K562 (cell line): ENCODE measurements at regions not wholly inside any gene's neighbourhood (a gene's known extent, or its start where the extent isn't known, plus 50 kb on each side); places are given as distances from the start of the nearest gene placed in this dataset.

ENCODE experiments used
- ADNP ChIP-seq: fragments of 200-800 bp; sonication (Bioruptor generic); IDR thresholded peaks from 2 replicates; pipeline ENCODE4 v1.6.1; 2016; ENCODE audit warnings: missing genetic modification characterization, missing compliant biosample characterization
- CCAR2 ChIP-seq: fragments of 200-400 bp; formaldehyde crosslinking; IDR thresholded peaks from 2 replicates; pipeline ENCODE4 v1.6.1; 2017; ENCODE audit warnings: mild to moderate bottlenecking, low read depth, low read length
- ETV6 ChIP-seq, 3 experiments: fragments of 150-350 bp in 1 of 3; sonication (generic) in 1 of 3; formaldehyde crosslinking in 1 of 3; IDR thresholded peaks; 2 replicates each; pipeline versions ENCODE4 v1.6.1 to v1.8.0; 2014 to 2022; ENCODE audit warnings: borderline replicate concordance in 2 of 3, low read depth in 2 of 3, antibody characterized with exemption in 1 of 3, low read length in 1 of 3, mild to moderate bottlenecking in 1 of 3, missing genetic modification reagents in 1 of 3
- NFIX ChIP-seq: fragments of 250-450 bp; sonication (Bioruptor Pico); IDR thresholded peaks from 2 replicates; pipeline ENCODE4 v1.4.0; 2020; ENCODE audit warnings: low read depth, mild to moderate bottlenecking, moderate library complexity
- PHB ChIP-seq: fragments of 250-450 bp; sonication (Bioruptor Pico); IDR thresholded peaks from 2 replicates; pipeline ENCODE4 v1.5.0; 2021
- POLR2B ChIP-seq: fragments of 450-650 bp; IDR thresholded peaks from 2 replicates; pipeline ENCODE4 v1.6.1; 2018; ENCODE audit warnings: low read depth; ENCODE audit not compliant: partially characterized antibody
- RCOR1 ChIP-seq, 2 experiments: IDR thresholded peaks; 2 replicates each; pipeline ENCODE4 v1.6.1; 2012; ENCODE audit warnings: low read depth in 2 of 2, low read length in 2 of 2, borderline replicate concordance in 1 of 2, improper control_type of control experiment in 1 of 2
- SMARCB1 ChIP-seq: IDR thresholded peaks from 2 replicates; pipeline ENCODE4 v1.6.1; 2011; ENCODE audit warnings: improper control_type of control experiment, low read depth; ENCODE audit not compliant: insufficient read length
- TCF3 ChIP-seq: sonication (generic); formaldehyde crosslinking; IDR thresholded peaks from 2 replicates; pipeline ENCODE4 v1.4.0; 2020; ENCODE audit warnings: mild to moderate bottlenecking, missing genetic modification reagents
- TCF7 ChIP-seq: sonication (generic); IDR thresholded peaks from 2 replicates; pipeline ENCODE4 v1.6.1; 2016; ENCODE audit warnings: antibody characterized with exemption, borderline replicate concordance
- TF ChIP-seq, protein P1 (sequence below), 2 experiments: fragments of 250-450 bp in 1 of 2; fragments of 450-650 bp in 1 of 2; sonication (Bioruptor Pico) in 1 of 2; IDR thresholded peaks; 2 replicates each; pipeline versions ENCODE4 v1.6.1 to v1.8.0; 2016 to 2021; ENCODE audit warnings: mild to moderate bottlenecking in 2 of 2, moderate library complexity in 2 of 2, missing compliant biosample characterization in 1 of 2, missing genetic modification characterization in 1 of 2
- TF ChIP-seq, protein P2 (sequence below): fragments of 250-450 bp; sonication (Bioruptor Pico); IDR thresholded peaks from 2 replicates; pipeline ENCODE4 v1.5.1; 2021; ENCODE audit warnings: mild to moderate bottlenecking
- TF ChIP-seq, protein P3 (sequence below): fragments of 450-650 bp; IDR thresholded peaks from 2 replicates; pipeline ENCODE4 v1.7.0; 2016; ENCODE audit warnings: borderline replicate concordance
- TF ChIP-seq, protein P4 (sequence below), 2 experiments: fragments of 200-800 bp in 1 of 2; sonication (Bioruptor generic) in 1 of 2; sonication (generic) in 1 of 2; formaldehyde crosslinking in 1 of 2; IDR thresholded peaks in 1 of 2; conservative IDR thresholded peaks in 1 of 2; 2 replicates each; pipeline versions ENCODE4 v1.5.0 to v1.6.1; 2016 to 2020; ENCODE audit warnings: missing compliant biosample characterization in 1 of 2, missing genetic modification characterization in 1 of 2, missing genetic modification reagents in 1 of 2
- TF ChIP-seq, protein P5 (sequence below): fragments of 250-450 bp; sonication (Bioruptor Pico); IDR thresholded peaks from 2 replicates; pipeline ENCODE4 v1.4.0; 2020; ENCODE audit warnings: mild to moderate bottlenecking, moderate library complexity
- TF ChIP-seq, protein P6 (sequence below): fragments of 450-650 bp; formaldehyde crosslinking; IDR thresholded peaks from 2 replicates; pipeline ENCODE4 v1.4.0; 2020; ENCODE audit warnings: mild to moderate bottlenecking, mixed read lengths

DNA sequence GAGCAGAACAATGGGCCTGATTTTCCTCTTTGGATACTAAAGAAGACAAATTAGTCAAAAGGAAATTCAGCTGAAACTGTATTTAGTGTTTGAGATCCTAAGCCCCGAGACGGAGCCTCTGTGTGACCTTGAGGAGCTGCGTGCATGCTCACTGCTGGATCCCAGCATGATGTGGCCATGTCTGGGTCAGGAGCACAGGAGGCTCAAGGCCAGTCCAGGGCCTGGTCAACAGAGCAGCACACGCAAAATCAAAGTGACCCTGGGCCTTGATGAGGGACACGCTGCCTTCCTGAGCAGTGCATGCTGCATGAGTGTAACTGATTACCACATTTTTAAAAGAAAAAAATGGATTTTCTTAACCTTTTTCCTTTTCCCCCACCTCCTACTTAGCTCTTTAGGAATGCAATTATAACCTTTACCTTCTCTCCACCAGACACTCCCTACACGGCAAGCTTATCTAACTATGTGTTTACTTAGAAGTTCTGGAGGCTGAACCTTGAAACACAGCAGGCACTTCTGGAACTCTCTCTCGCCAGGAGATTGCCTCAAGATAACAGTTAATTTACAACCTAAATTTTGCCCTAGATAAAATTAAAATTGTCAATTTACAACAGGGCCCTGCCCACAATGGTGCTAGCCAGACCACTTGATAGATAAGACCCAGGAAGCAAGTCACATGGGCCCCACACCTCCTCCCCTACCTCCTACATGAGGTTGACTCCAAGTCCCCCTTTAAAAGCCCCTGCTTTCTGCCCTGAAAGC, 144.6 kb downstream of the LRIG2 start (continued):
- TF ChIP-seq PHB (CRISPR knock-in tag) = no peak
- TF ChIP-seq, protein P1, sequence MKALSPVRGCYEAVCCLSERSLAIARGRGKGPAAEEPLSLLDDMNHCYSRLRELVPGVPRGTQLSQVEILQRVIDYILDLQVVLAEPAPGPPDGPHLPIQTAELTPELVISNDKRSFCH (CRISPR knock-in tag; IDR thresholded peaks at IDR 0.05) = no peak
- TF ChIP-seq, protein P1 (tag; IDR thresholded peaks at IDR 0.05) = peak; percentile 42
- TF ChIP-seq, protein P2, sequence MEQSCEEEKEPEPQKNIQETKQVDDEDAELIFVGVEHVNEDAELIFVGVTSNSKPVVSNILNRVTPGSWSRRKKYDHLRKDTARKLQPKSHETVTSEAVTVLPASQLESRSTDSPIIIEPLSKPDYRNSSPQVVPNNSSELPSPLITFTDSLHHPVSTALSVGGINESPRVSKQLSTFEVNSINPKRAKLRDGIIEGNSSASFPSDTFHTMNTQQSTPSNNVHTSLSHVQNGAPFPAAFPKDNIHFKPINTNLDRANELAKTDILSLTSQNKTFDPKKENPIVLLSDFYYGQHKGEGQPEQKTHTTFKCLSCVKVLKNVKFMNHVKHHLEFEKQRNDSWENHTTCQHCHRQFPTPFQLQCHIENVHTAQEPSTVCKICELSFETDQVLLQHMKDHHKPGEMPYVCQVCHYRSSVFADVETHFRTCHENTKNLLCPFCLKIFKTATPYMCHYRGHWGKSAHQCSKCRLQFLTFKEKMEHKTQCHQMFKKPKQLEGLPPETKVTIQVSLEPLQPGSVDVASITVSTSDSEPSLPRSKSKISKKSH (CRISPR knock-in tag) = no peak
- TF ChIP-seq, protein P3, sequence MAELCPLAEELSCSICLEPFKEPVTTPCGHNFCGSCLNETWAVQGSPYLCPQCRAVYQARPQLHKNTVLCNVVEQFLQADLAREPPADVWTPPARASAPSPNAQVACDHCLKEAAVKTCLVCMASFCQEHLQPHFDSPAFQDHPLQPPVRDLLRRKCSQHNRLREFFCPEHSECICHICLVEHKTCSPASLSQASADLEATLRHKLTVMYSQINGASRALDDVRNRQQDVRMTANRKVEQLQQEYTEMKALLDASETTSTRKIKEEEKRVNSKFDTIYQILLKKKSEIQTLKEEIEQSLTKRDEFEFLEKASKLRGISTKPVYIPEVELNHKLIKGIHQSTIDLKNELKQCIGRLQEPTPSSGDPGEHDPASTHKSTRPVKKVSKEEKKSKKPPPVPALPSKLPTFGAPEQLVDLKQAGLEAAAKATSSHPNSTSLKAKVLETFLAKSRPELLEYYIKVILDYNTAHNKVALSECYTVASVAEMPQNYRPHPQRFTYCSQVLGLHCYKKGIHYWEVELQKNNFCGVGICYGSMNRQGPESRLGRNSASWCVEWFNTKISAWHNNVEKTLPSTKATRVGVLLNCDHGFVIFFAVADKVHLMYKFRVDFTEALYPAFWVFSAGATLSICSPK = no peak
- TF ChIP-seq SMARCB1 = no peak
- no peak for TF ChIP-seq POLR2B
- TF ChIP-seq, protein P4, sequence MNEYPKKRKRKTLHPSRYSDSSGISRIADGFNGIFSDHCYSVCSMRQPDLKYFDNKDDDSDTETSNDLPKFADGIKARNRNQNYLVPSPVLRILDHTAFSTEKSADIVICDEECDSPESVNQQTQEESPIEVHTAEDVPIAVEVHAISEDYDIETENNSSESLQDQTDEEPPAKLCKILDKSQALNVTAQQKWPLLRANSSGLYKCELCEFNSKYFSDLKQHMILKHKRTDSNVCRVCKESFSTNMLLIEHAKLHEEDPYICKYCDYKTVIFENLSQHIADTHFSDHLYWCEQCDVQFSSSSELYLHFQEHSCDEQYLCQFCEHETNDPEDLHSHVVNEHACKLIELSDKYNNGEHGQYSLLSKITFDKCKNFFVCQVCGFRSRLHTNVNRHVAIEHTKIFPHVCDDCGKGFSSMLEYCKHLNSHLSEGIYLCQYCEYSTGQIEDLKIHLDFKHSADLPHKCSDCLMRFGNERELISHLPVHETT (CRISPR knock-in tag; conservative IDR thresholded peaks at IDR 0.05 in 1 of 2, IDR thresholded peaks at IDR 0.05 in 1 of 2) = no peak
- TF ChIP-seq, protein P5, sequence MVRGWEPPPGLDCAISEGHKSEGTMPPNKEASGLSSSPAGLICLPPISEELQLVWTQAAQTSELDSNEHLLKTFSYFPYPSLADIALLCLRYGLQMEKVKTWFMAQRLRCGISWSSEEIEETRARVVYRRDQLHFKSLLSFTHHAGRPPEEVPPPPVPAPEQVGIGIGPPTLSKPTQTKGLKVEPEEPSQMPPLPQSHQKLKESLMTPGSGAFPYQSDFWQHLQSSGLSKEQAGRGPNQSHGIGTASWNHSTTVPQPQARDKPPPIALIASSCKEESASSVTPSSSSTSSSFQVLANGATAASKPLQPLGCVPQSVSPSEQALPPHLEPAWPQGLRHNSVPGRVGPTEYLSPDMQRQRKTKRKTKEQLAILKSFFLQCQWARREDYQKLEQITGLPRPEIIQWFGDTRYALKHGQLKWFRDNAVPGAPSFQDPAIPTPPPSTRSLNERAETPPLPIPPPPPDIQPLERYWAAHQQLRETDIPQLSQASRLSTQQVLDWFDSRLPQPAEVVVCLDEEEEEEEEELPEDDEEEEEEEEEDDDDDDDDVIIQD (CRISPR knock-in tag) = no peak
- no peak for TF ChIP-seq NFIX
- TF ChIP-seq ADNP (tag) = no peak
- TF ChIP-seq CCAR2 = no peak
- TF ChIP-seq TCF7 = no peak
- TF ChIP-seq ETV6 (IDR thresholded peaks at IDR 0.05; ENCODE audit: borderline replicate concordance in 1 of 2, low read depth in 2 of 2, low read length in 1 of 2) = peak in 1 of 2 experiments; percentile 29; a peak in 1 of 4 replicates
- TF ChIP-seq ETV6 (CRISPR knock-in tag; IDR thresholded peaks at IDR 0.05; ENCODE audit: borderline replicate concordance) = no peak
- no peak for TF ChIP-seq TCF3
- TF ChIP-seq, protein P6, sequence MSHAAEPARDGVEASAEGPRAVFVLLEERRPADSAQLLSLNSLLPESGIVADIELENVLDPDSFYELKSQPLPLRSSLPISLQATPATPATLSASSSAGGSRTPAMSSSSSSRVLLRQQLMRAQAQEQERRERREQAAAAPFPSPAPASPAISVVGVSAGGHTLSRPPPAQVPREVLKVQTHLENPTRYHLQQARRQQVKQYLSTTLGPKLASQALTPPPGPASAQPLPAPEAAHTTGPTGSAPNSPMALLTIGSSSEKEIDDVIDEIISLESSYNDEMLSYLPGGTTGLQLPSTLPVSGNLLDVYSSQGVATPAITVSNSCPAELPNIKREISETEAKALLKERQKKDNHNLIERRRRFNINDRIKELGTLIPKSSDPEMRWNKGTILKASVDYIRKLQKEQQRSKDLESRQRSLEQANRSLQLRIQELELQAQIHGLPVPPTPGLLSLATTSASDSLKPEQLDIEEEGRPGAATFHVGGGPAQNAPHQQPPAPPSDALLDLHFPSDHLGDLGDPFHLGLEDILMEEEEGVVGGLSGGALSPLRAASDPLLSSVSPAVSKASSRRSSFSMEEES (CRISPR knock-in tag) = no peak
- TF ChIP-seq RCOR1 (IDR thresholded peaks at IDR 0.05; ENCODE audit: borderline replicate concordance in 1 of 2, low read depth in 2 of 2, low read length in 2 of 2) = peak; percentile 19 to 60; a peak in 1 of 4 replicates
